ENCODE measurements at regions not wholly inside any gene's neighbourhood (a gene's known extent, or its start where the extent isn't known, plus 50 kb on each side); places are given as distances from the start of the nearest gene placed in this dataset.

DNA sequence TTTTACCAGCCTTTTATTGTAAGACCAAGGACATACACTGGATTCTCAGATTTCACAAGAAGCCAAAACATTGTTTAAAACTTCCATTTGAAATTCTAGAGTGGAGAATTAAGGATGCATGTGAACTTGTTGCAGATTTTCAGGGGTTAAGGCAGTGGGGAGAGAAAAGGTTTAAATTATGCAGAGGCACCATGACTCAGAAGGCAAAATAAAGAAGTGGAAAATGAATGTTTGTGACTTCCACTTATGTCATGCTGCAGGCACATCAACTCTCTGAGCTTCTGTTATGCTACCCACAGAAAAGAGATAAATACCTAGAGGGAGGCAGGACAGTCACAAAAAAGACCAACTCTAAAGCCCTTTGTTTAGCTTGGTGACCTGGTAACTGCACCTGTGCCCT is 84.4 kb upstream of the BET1 start:
- Histone ChIP-seq H3K27me3 (no peaks in the 10 kb centered on the region), H3K4me1 (no peaks in the 10 kb centered on the region), H3K36me3 (ENCODE audit: low read depth, missing control alignments) (no peaks in the 10 kb centered on the region), H3K4me3 (no peak overlapping the region), H3K27ac (no peak overlapping the region), H3K9me3 (no peaks in the 10 kb centered on the region)
- TF ChIP-seq CTCF (IDR thresholded peaks at IDR 0.05) (no peak), POLR2A (IDR thresholded peaks at IDR 0.05) (no peak)
- no peak for DNase-seq
- intact Hi-C loops (cut with DNase I; ENCODE audit: low total_unique reads): no loop called here

GRCh38 chr7:94089806-94090205 is 85.7 kb upstream of the BET1 start:
- H3K36me3 ChIP-seq (ENCODE audit: low read depth, missing control alignments): no peaks in the 10 kb centered on the region

DNA sequence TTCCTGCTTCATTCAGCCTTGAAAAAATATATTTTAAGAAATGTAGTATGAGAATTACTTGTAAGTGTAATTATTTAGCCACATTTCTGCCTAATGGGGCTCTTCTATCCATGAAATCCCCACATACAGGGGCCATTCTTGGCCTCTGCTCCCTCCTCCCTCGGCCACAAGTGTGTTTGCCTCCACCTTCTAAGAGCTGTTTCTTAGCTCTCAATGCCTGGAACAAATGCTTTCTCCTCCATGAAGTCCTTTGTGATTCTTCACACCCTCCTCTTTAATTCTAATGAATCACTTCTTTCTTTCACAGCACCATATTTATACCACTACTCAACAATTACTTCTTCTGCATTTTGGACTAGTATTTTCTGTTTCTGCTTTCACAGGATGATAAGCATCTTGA is 88.8 kb upstream of the BET1 start:
- Histone ChIP-seq H3K4me1 (no peaks in the 10 kb centered on the region), H3K27ac (no peak overlapping the region), H3K4me3 (no peak overlapping the region), H3K9me3 (no peaks in the 10 kb centered on the region), H3K27me3 (no peaks in the 10 kb centered on the region), H3K36me3 (ENCODE audit: low read depth, missing control alignments) (no peaks in the 10 kb centered on the region)
- TF ChIP-seq POLR2A (IDR thresholded peaks at IDR 0.05) (no peak), CTCF (IDR thresholded peaks at IDR 0.05) (no peak)
- no peak for DNase-seq
- intact Hi-C loops (cut with DNase I; ENCODE audit: low total_unique reads): no loop called here
- 70 to 74% methylated on average over 1 of the region's 1 CpG for WGBS, 2 donors

More at GRCh38 chr7:94089806-94090205, 85.7 kb upstream of the BET1 start:
- no peaks in the 10 kb centered on the region for H3K4me1 ChIP-seq
- TF ChIP-seq POLR2A (IDR thresholded peaks at IDR 0.05): no peak
- no peak for TF ChIP-seq CTCF (IDR thresholded peaks at IDR 0.05)
- 84 to 85% methylated on average over 4 of the region's 4 CpGs for WGBS, 2 donors
- no peak for DNase-seq
- H3K27ac ChIP-seq: no peak overlapping the region
- intact Hi-C loops (cut with DNase I; ENCODE audit: low total_unique reads): no loop called here
- H3K27me3 ChIP-seq: no peaks in the 10 kb centered on the region
- H3K9me3 ChIP-seq: no peaks in the 10 kb centered on the region
- H3K4me3 ChIP-seq: no peak overlapping the region

GRCh38 chr7:94094298-94094697 is 90.1 kb upstream of the BET1 start:
- WGBS, 2 donors: 90 to 93% methylated on average over 1 of the region's 1 CpG
- no peak overlapping the region for H3K4me3 ChIP-seq

More at GRCh38 chr7:94094298-94094697, 90.1 kb upstream of the BET1 start:
- no peaks in the 10 kb centered on the region for H3K4me1 ChIP-seq
- DNase-seq: no peak
- intact Hi-C loops (cut with DNase I; ENCODE audit: low total_unique reads): no loop called here
- no peaks in the 10 kb centered on the region for H3K27me3 ChIP-seq
- no peak overlapping the region for H3K27ac ChIP-seq
- no peak for TF ChIP-seq CTCF (IDR thresholded peaks at IDR 0.05)
- TF ChIP-seq POLR2A (IDR thresholded peaks at IDR 0.05): no peak
- no peaks in the 10 kb centered on the region for H3K36me3 ChIP-seq (ENCODE audit: low read depth, missing control alignments)
- no peaks in the 10 kb centered on the region for H3K9me3 ChIP-seq

Data from testis (tissue), 2 donors.